Stimulated activated CD8-positive, alpha-beta memory T cell treated with anti-CD3 and anti-CD28 coated beads, Interleukin-15, amount 100 ng/mL, for 48 hours (primary cell): ENCODE measurements at regions not wholly inside any gene's neighbourhood (a gene's known extent, or its start where the extent isn't known, plus 50 kb on each side); places are given as distances from the start of the nearest gene placed in this dataset.

ENCODE experiments used
- DNase-seq, 2 donors: peaks; one replicate each; pipeline ENCODE4 v3.0.0-alpha.2; 2020; ENCODE audit warnings: low read depth in 2 of 2

- no peak for DNase-seq
Observed at GRCh38 chr11:11756718-11757117, 85.1 kb upstream of the USP47 start.

GRCh38 chr11:11755871-11756270 is 85.9 kb upstream of the USP47 start:
- DNase-seq = no peak

DNA sequence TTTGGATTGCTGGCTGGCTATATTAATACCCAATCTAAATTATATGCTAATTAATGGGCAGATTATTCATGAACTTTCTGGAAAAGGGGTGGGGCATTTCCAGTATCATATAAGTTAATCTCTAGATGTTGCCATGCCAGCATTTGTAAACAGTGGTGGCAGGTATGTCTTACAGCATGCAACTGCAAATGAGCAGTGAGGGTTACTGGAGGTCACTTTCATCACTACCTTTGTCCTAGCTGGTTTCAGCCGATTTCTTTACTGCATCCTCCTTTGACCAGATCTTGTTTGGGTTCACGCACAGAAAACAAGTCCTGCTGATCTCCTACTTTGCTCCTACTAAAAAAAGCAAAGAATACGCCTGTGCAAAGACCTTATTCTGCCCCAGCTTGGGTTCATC is 89.1 kb upstream of the USP47 start:
- no peak for DNase-seq

- DNase-seq = no peak
Observed at GRCh38 chr11:11750017-11750878, 91.5 kb upstream of the USP47 start.

DNA sequence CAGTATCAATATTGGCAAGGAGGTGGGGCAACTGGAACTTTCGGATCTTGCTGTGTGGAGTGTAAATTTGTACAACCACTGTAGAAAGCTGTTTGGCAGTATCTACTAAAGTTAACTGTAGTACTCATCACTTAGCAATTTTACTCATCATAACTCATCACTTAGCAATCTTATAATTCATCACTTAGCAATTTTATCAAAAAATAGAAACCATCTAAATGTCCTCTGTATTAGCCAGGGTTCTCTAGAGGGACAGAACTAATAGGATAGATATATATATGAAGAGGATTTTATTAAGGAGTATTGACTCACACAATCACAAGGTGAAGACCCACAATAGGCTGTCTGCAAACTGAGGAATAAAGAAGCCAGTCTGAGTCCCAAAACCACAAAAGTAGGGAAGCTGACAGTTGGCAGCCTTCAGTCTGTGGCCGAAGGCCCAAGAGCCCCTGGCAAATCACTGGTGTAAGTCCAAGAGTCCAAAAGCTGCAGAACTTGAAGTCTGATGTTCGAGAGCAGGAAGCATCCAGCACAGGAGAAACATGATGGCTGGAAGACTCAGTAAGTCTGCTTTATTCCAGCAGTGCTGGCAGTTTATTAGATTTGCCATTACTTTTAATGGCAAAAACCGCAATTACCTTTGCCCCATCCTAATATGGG is 92.9 kb upstream of the USP47 start:
- DNase-seq = no peak

- no peak for DNase-seq
Observed at GRCh38 chr11:11747570-11747969, 94.2 kb upstream of the USP47 start.

- DNase-seq = no peak
Observed at GRCh38 chr11:11746449-11746848, 95.3 kb upstream of the USP47 start.

- no peak for DNase-seq
Observed at GRCh38 chr11:11743216-11743615, 98.6 kb upstream of the USP47 start.

DNA sequence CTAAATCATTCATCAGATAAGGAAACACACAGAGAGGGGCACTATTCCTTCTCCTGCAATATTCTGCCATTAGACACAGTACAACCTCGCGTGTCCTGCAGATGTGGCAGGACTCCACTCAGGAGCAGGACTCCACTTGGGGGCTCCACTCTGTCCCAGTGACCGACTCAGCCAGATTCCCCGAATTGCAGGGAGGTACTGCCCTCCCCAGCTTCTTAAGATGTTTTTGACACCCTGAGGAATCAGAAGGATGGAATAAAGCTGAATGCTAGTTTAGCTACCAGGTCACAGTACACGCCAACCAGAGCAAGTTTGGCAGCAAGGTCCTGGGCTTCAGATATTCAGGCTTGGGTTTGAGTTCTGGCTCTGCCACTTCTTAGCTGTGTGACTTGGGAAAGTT is 99.3 kb upstream of the USP47 start:
- DNase-seq = no peak

GRCh38 chr11:11740836-11741235 is 100.9 kb upstream of the USP47 start:
- DNase-seq = no peak

GRCh38 chr11:11740073-11740702 is 101.6 kb upstream of the USP47 start:
- DNase-seq = no peak

DNA sequence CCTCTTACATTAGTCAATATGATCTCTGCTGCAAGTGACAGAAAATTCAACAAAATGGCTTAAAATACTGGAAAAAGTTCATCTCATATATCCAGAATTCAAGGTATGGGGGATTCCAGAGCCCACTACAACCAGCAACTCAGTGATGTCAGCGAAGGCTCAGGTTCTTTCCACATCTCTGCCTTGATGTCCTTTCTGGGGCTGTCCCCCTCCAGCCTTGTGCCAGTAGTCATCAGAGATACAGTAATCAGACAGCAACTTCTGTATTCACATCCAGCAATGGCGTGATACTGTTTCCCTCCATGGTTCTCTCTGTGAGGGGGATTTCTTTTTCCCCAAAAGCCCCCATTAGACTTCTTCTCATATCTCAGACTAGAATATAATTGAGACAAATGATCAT is 103.4 kb upstream of the USP47 start:
- DNase-seq = no peak

DNA sequence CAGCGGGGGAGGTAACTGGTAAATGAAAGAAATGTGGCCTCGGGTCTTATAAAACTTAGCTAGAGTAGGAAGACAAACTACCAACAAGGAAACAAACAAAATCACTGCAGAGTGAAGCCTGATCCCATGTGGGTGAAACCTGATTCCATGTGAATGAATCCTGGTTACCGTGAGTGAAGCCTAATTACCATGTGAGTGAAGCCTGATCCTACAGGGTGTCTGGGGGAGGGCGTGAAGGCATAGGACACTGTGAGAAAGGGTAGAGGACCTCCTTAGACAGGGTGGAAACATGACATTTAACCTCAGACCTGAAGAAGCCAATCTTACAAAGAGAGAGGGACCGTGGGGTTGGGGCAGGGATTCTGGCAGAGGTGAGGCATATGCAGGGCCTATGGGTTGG is 106.2 kb upstream of the USP47 start:
- no peak for DNase-seq

DNA sequence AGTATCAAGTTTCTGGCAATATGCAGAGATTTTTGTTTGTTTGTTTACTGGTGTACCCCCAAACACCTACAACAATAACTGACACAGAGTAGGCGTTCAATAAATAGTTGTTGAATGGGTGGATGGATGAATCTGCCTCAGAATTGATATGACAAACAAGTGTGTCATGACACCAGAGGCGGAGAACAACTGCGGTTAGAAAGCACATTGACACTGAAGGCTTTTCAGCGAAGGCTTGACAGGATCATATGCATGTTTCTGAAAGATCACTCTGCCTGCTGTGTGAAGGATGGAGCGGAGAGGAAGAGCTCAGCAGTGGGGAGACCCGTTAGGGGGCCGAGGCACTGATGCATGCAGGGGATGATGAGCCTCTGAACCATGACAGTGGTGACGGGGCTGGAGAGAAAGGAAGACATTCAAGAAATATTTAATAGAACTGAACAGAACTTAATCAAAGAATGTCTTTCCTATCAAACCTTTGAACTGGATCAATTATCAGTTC is 108.5 kb upstream of the USP47 start:
- DNase-seq = no peak

- DNase-seq = no peak
Observed at GRCh38 chr11:11732116-11732515, 109.7 kb upstream of the USP47 start.

DNA sequence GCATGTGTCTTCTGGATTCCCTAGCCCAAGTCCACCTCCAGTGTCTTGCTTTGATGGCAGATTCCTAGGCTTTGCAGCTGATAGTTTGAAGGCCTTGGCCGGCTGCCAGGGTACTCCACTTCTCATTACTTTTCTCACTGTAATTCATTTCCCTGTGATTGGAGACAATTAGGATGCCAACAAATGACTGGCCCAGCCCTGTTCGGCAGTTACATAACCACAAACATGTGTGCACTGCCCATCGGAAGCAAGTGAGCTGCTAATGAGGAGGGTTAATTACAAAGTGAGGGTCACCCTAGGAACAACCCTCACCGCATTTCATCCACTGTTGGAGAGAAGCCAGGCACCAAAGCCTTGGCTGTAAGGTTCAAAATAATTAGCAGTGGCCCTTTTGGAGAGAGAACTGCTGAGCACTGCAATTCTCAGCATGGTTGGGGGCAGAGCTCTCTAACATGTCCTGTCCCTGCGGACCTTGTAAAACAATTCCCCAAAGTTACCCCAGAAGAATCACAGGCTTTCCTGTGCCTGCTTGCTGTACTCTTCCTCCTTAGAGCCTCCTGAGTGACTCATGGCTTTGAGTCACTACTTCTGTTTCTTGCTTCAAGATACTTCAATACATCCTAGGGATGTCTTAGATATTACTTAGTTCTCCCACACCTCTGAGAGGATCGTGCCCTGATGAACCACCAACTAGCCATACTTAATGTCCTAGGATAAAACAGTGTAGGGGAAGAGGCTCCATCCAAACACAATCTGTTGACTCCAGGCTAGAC is 109.7 kb upstream of the GALNT18 start:
- no peak for DNase-seq

DNA sequence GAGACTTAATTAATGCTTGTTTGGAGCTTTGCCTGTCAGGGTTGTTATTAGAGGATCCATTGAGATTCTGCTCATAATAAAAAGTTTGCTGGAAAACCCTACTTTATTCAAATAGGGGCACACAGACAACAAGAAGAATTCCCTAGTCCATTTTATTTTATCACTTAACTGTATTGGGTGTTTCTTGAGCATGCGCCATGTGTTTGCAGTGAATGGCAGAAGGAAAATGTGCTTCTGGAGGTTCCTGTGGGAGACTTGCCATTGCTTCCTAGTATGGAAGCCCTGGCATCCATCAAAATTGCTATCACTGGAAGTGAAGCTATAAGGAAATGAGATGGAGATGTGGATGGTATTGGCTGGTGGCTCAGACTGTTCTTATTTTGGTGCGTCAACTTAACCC is 106.6 kb upstream of the GALNT18 start:
- DNase-seq = no peak

DNA sequence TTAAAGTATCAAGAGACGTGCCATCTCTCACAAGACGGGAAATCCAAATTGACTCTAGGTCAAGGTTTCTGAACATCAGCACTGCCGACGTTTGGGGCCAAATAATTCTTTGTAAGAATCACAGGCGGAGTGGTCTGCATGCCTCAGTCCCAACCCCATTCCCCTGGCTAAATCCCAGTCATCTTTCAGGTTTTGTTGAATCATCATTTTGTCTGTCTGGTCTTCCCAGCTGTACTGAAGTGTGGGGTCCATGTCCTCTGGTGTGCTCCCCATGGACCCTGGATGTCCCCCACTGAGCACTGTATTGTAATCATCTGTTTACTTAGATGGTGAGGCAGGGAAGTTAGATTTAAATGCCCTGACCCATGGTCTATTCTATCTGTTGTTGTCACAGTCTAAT is 103.6 kb upstream of the GALNT18 start:
- DNase-seq = no peak

- DNase-seq = no peak
Observed at GRCh38 chr11:11724994-11725393, 103.2 kb upstream of the GALNT18 start.

GRCh38 chr11:11722861-11723260 is 101.1 kb upstream of the GALNT18 start:
- no peak for DNase-seq

DNA sequence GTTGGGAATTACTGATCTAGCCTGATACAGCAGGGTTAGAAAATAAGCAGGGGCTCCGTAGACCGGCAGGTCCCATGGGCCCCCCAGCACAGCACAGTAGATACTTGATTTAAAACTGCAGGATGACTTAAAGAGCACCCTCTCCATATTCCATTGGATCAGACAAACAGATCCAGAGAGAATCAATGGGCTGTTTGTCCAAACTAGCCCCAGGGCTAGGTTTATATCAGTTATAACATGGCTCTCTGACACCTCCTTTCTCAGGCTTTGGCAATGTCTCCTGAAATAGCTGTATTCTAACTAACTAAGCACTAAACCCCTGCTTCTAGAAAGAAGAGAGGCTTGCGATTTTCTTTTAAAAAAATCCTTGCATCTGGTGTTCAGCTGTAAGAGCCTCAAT is 100.4 kb upstream of the GALNT18 start:
- no peak for DNase-seq

DNA sequence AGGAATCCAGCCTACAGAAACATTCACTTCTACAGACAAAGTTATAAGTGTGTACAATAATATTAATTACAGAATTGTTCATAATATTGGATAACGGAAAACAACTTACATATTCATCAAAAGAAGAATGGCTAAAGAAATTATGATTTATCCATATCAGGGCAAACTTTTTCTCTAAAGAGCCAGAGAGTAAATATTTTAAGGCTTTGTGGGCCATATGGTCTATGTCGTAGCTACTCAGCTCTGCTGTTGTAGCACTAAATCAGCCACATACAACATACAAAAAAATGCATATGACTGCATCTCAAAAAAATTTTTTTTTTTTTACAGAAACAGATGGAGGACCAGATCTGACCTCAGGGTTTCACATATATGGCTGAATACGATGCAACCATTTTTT is 96.7 kb upstream of the GALNT18 start:
- no peak for DNase-seq
